H1 (cell line): ENCODE measurements at regions not wholly inside any gene's neighbourhood (a gene's known extent, or its start where the extent isn't known, plus 50 kb on each side); places are given as distances from the start of the nearest gene placed in this dataset.

Experiments
- CTCF ChIA-PET: fragments of 300-600 bp; sonication (Branson Sonifier 250); formaldehyde crosslinking; loops from one replicate; lab custom pipeline; 2021; ENCODE audit not compliant: partially characterized antibody; lab: Charles Lee
- POLR2A ChIA-PET: fragments of 300-600 bp; sonication (Branson Sonifier 250); formaldehyde crosslinking; loops from one replicate; lab custom pipeline; 2021; ENCODE audit warnings: inconsistent platforms; ENCODE audit not compliant: partially characterized antibody; lab: Charles Lee
- DNase-seq, 2 experiments: peaks; one replicate each; pipeline versions ENCODE4 v3.0.0 to v3.0.0-alpha.2; 2010 to 2022; ENCODE audit warnings: low spot score in 2 of 2, low read depth in 1 of 2, mixed read lengths in 1 of 2
- FAIRE-seq: peaks from 2 replicates; lab custom pipeline; 2011; peaks lifted over from hg19 to GRCh38; lab: Jason Lieb, UNC
- H2AFZ ChIP-seq: 2 replicates; pipeline ENCODE4 v1.8.1; 2012; ENCODE audit warnings: low read length, inconsistent platforms
- H2AK5ac ChIP-seq: 2 replicates; pipeline ENCODE4 v1.6.1; 2013; ENCODE audit warnings: low read depth, low read length
- H2BK120ac ChIP-seq: replicated peaks from 2 replicates; pipeline ENCODE3; 2013; ENCODE audit warnings: low read depth, low read length, inconsistent platforms
- H2BK12ac ChIP-seq: 2 replicates; pipeline ENCODE4 v1.6.1; 2013; ENCODE audit warnings: low read depth, low read length
- H2BK15ac ChIP-seq: 2 replicates; pipeline ENCODE4 v1.6.1; 2013; ENCODE audit warnings: low read length
- H2BK20ac ChIP-seq: 2 replicates; pipeline ENCODE4 v1.6.1; 2013; ENCODE audit warnings: low read length
- H2BK5ac ChIP-seq: 2 replicates; pipeline ENCODE4 v1.6.1; 2013; ENCODE audit warnings: low read depth, low read length
- H3K14ac ChIP-seq: 2 replicates; pipeline ENCODE4 v1.6.1; 2013; ENCODE audit warnings: inconsistent platforms; ENCODE audit not compliant: insufficient read length
- H3K18ac ChIP-seq: 2 replicates; pipeline ENCODE4 v1.6.1; 2013; ENCODE audit warnings: low read length; ENCODE audit errors: extremely low read depth
- H3K23ac ChIP-seq: 2 replicates; pipeline ENCODE4 v1.6.1; 2013; ENCODE audit warnings: inconsistent platforms; ENCODE audit not compliant: insufficient read length
- H3K23me2 ChIP-seq: 2 replicates; pipeline ENCODE4 v1.6.1; 2013; ENCODE audit warnings: low read depth, low read length
- H3K27ac ChIP-seq: 2 replicates; pipeline ENCODE4 v1.6.1; 2011; ENCODE audit warnings: low read depth, low read length, inconsistent platforms
- H3K27me3 ChIP-seq, 4 experiments: replicated peaks in 1 of 4; 1 replicate in 1 of 4; 2 replicates in 3 of 4; pipeline versions ENCODE4 v1.6.1 to v1.8.1; 2011 to 2013; ENCODE audit warnings: low read length in 3 of 4, mild to moderate bottlenecking in 3 of 4, inconsistent platforms in 2 of 4, mixed read lengths in 2 of 4, moderate library complexity in 1 of 4; ENCODE audit not compliant: control insufficient read depth in 3 of 4, insufficient read depth in 3 of 4; ENCODE audit errors: extremely low read depth in 1 of 4
- H3K36me3 ChIP-seq, 4 experiments: 2 replicates each; pipeline versions ENCODE4 v1.6.1 to v1.8.1; 2011 to 2013; ENCODE audit warnings: mild to moderate bottlenecking in 4 of 4, low read length in 3 of 4, moderate library complexity in 2 of 4, control low read depth in 1 of 4, inconsistent platforms in 1 of 4; ENCODE audit not compliant: insufficient read depth in 4 of 4, control insufficient read depth in 2 of 4
- H3K4ac ChIP-seq: replicated peaks from 2 replicates; pipeline ENCODE3; 2013; ENCODE audit warnings: low read length, low read depth, mixed read lengths, inconsistent platforms; ENCODE audit not compliant: insufficient read length
- H3K4me1 ChIP-seq, 4 experiments: replicated peaks in 1 of 4; 1 replicate in 1 of 4; 2 replicates in 3 of 4; pipeline versions ENCODE4 v1.6.1 to v1.8.1; 2011 to 2013; ENCODE audit warnings: low read length in 3 of 4, inconsistent platforms in 2 of 4, mixed read lengths in 1 of 4; ENCODE audit not compliant: insufficient read depth in 4 of 4, control insufficient read depth in 3 of 4
- H3K4me2 ChIP-seq, 2 experiments: 2 replicates each; pipeline versions ENCODE4 v1.6.1 to v1.8.1; 2011 to 2013; ENCODE audit warnings: low read depth in 2 of 2, low read length in 2 of 2, control low read depth in 1 of 2, inconsistent platforms in 1 of 2, mild to moderate bottlenecking in 1 of 2; ENCODE audit not compliant: insufficient read depth in 1 of 2
- H3K4me3 ChIP-seq, 4 experiments: fragments of 200-600, 300-600 bp in 1 of 4; sonication (generic), shearing (Covaris generic), sonication (Bioruptor Twin) in 1 of 4; 2 replicates each; pipeline versions ENCODE4 v1.5.1 to v1.8.1; 2011 to 2016; ENCODE audit warnings: low read length in 4 of 4, low read depth in 3 of 4, control low read depth in 2 of 4, inconsistent platforms in 2 of 4, mild to moderate bottlenecking in 2 of 4, mixed read lengths in 1 of 4, moderate library complexity in 1 of 4; ENCODE audit not compliant: insufficient read depth in 2 of 4; ENCODE audit errors: extremely low read depth in 1 of 4
- H3K56ac ChIP-seq: replicated peaks from 2 replicates; pipeline ENCODE3; 2013; ENCODE audit warnings: low read depth, mild to moderate bottlenecking, mixed read lengths, low read length, inconsistent platforms; ENCODE audit not compliant: insufficient read length
- H3K79me1 ChIP-seq: 2 replicates; pipeline ENCODE4 v1.6.1; 2013; ENCODE audit warnings: low read depth, low read length, control low read depth
- H3K79me2 ChIP-seq, 2 experiments: 2 replicates each; pipeline versions ENCODE4 v1.6.1 to v1.8.1; 2012 to 2013; ENCODE audit warnings: low read length in 2 of 2, mild to moderate bottlenecking in 2 of 2, inconsistent platforms in 1 of 2; ENCODE audit not compliant: insufficient read depth in 2 of 2, control insufficient read depth in 1 of 2
- H3K9ac ChIP-seq, 4 experiments: replicated peaks in 1 of 4; 1 replicate in 1 of 4; 2 replicates in 3 of 4; pipeline versions ENCODE4 v1.6.1 to v1.8.1; 2011 to 2013; ENCODE audit warnings: low read depth in 3 of 4, low read length in 3 of 4, control low read depth in 2 of 4, mild to moderate bottlenecking in 2 of 4, moderate library complexity in 2 of 4, inconsistent platforms in 1 of 4; ENCODE audit errors: extremely low read depth in 1 of 4
- H3K9me3 ChIP-seq, 2 experiments: 2 replicates each; pipeline versions ENCODE4 v1.6.1 to v1.8.1; 2012 to 2013; ENCODE audit warnings: mild to moderate bottlenecking in 2 of 2, moderate library complexity in 2 of 2, control low read depth in 1 of 2, inconsistent platforms in 1 of 2, low read depth in 1 of 2, low read length in 1 of 2, mixed read lengths in 1 of 2; ENCODE audit not compliant: insufficient read depth in 2 of 2
- H4K20me1 ChIP-seq, 2 experiments: replicated peaks in 1 of 2; 2 replicates each; pipeline versions ENCODE3 to v1.8.1; 2011 to 2013; ENCODE audit warnings: inconsistent platforms in 2 of 2, low read length in 2 of 2, mild to moderate bottlenecking in 1 of 2; ENCODE audit not compliant: insufficient read depth in 2 of 2, control insufficient read depth in 1 of 2
- H4K5ac ChIP-seq: 2 replicates; pipeline ENCODE4 v1.6.1; 2013; ENCODE audit warnings: low read length, low read depth, mixed read lengths, inconsistent platforms; ENCODE audit not compliant: insufficient read length
- H4K8ac ChIP-seq: 2 replicates; pipeline ENCODE4 v1.8.0; 2013; ENCODE audit warnings: mild to moderate bottlenecking, moderate library complexity, low read length, inconsistent platforms; ENCODE audit not compliant: insufficient read depth; ENCODE audit errors: extremely low read depth
- H4K91ac ChIP-seq: replicated peaks from 2 replicates; pipeline ENCODE3; 2013; ENCODE audit warnings: low read length, mixed read lengths, inconsistent platforms; ENCODE audit not compliant: insufficient read length
- ATF3 ChIP-seq: IDR thresholded peaks from 2 replicates; pipeline ENCODE4 v1.6.1; 2011; ENCODE audit warnings: low read depth, mild to moderate bottlenecking, low read length; ENCODE audit not compliant: insufficient read depth
- CREB1 ChIP-seq: IDR thresholded peaks from 2 replicates; pipeline ENCODE4 v1.6.1; 2012; ENCODE audit warnings: inconsistent platforms
- E2F6 ChIP-seq: IDR thresholded peaks from 2 replicates; pipeline ENCODE4 v1.6.1; 2012; ENCODE audit warnings: inconsistent platforms
- PHF8 ChIP-seq: fragments of 200-600 bp; sonication (generic); conservative IDR thresholded peaks from 2 replicates; pipeline ENCODE4 v1.7.1; 2012; ENCODE audit warnings: low read depth, mild to moderate bottlenecking, inconsistent platforms, low read length, moderate library complexity
- SAP30 ChIP-seq: fragments of 300-600 bp; sonication (generic); IDR thresholded peaks from 2 replicates; pipeline ENCODE4 v1.7.1; 2012; ENCODE audit warnings: low read length, moderate library complexity, mild to moderate bottlenecking, inconsistent platforms; ENCODE audit not compliant: insufficient read depth, insufficient replicate concordance
- USF2 ChIP-seq: IDR thresholded peaks from 2 replicates; pipeline ENCODE4 v1.6.1; 2011; ENCODE audit warnings: low read length, improper control_type of control experiment
- WGBS, 2 experiments: shearing (Covaris generic) in 1 of 2; methylation state at CpG; one replicate each; pipeline versions ENCODE4 v1.1.6 to v1.1.7; 2013 to 2015; ENCODE audit warnings: low lambda C conversion rate in 2 of 2, mixed read lengths in 2 of 2, inconsistent platforms in 1 of 2, low coverage in 1 of 2, missing lambda C conversion rate in 1 of 2; ENCODE audit not compliant: insufficient replicate concordance in 2 of 2, insufficient coverage in 1 of 2, insufficient read length in 1 of 2; ENCODE audit errors: extremely low coverage in 1 of 2, missing lambda C conversion rate in 1 of 2; 5-methylcytosine and 5-hydroxymethylcytosine counted together
- TF ChIP-seq, protein P1 (sequence below), 3 experiments: IDR thresholded peaks; 1 replicate in 2 of 3; 2 replicates in 1 of 3; pipeline versions ENCODE4 v1.5.1 to v1.6.1; 2011; ENCODE audit warnings: low read length in 3 of 3, mild to moderate bottlenecking in 3 of 3, inconsistent platforms in 2 of 3, low read depth in 1 of 3, moderate library complexity in 1 of 3; ENCODE audit not compliant: insufficient read depth in 1 of 3; ENCODE audit errors: control extremely low read depth in 1 of 3

GRCh38 chr2:140023291-140023690 is 1243.1 kb upstream of the NXPH2 start:
- FAIRE-seq = no peak
- TF ChIP-seq CREB1 (no peak), USF2 (no peak), SAP30 (no peak), ATF3 (no peak), PHF8 (no peak), E2F6 (no peak)
- TF ChIP-seq, protein P1, sequence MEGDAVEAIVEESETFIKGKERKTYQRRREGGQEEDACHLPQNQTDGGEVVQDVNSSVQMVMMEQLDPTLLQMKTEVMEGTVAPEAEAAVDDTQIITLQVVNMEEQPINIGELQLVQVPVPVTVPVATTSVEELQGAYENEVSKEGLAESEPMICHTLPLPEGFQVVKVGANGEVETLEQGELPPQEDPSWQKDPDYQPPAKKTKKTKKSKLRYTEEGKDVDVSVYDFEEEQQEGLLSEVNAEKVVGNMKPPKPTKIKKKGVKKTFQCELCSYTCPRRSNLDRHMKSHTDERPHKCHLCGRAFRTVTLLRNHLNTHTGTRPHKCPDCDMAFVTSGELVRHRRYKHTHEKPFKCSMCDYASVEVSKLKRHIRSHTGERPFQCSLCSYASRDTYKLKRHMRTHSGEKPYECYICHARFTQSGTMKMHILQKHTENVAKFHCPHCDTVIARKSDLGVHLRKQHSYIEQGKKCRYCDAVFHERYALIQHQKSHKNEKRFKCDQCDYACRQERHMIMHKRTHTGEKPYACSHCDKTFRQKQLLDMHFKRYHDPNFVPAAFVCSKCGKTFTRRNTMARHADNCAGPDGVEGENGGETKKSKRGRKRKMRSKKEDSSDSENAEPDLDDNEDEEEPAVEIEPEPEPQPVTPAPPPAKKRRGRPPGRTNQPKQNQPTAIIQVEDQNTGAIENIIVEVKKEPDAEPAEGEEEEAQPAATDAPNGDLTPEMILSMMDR (IDR thresholded peaks at IDR 0.05; ENCODE audit: control extremely low read depth in 1 of 3, insufficient read depth in 1 of 3, low read depth in 1 of 3, low read length in 3 of 3) = no peak

More at GRCh38 chr2:140023291-140023690, 1243.1 kb upstream of the NXPH2 start:
- Histone ChIP-seq H2AK5ac (no peak overlapping the region), H3K36me3 (no peaks in the 10 kb centered on the region), H3K79me1 (no peaks in the 10 kb centered on the region), H3K23me2 (no peaks in the 10 kb centered on the region), H3K56ac (no peak overlapping the region), H3K4me1 (no peaks in the 10 kb centered on the region), H3K4me2 (no peak overlapping the region), H3K27me3 (no peaks in the 10 kb centered on the region), H4K91ac (no peak overlapping the region), H2BK5ac (no peak overlapping the region), H2BK120ac (no peak overlapping the region), H4K20me1 (no peaks in the 10 kb centered on the region), H3K9me3 (no peaks in the 10 kb centered on the region), H3K27ac (no peak overlapping the region), H4K5ac (no peak overlapping the region), H2BK12ac (no peak overlapping the region), H3K23ac (no peak overlapping the region), H3K18ac (no peak overlapping the region), H2BK15ac (no peak overlapping the region), H3K4me3 (no peak overlapping the region), H2AFZ (no peak overlapping the region), H3K79me2 (no peaks in the 10 kb centered on the region), H3K14ac (no peak overlapping the region), H2BK20ac (no peak overlapping the region), H3K4ac (no peak overlapping the region), H3K9ac (no peak overlapping the region), H4K8ac (no peak overlapping the region)
- no peak for DNase-seq
- WGBS, 2 experiments = 29% methylated on average over 2 of the region's 2 CpGs; no CpG with 5 or more reads in 1 of the 2 experiments
- POLR2A ChIA-PET = no interaction called here
- CTCF ChIA-PET = no interaction called here
